MCF 10A (cell line): ENCODE measurements at regions not wholly inside any gene's neighbourhood (a gene's known extent, or its start where the extent isn't known, plus 50 kb on each side); places are given as distances from the start of the nearest gene placed in this dataset.
A peak's percentile ranks its signal among the peaks of the same experiment; 100 is the strongest.

Source experiments
- BruUV-seq: library from RNA; stranded (reverse); fragments of 400-500 nt; replicated peaks from 2 replicates; lab custom pipeline; 2021; lab: Mats Ljungman, UMichigan
- CTCF ChIA-PET: fragments of 300-600 bp; sonication (Branson Sonifier 250); formaldehyde crosslinking; extraction: SDS; loops from one replicate; lab custom pipeline; 2021; ENCODE audit warnings: antibody characterized with exemption, inconsistent platforms; lab: Yijun Ruan, JAX
- POLR2A ChIA-PET: fragments of 300-600, 350-650 bp; sonication (Branson Sonifier 250); formaldehyde crosslinking; extraction: SDS; loops from one replicate; lab custom pipeline; 2020; ENCODE audit warnings: antibody characterized with exemption, inconsistent platforms; lab: Yijun Ruan, JAX
- DNase-seq: peaks from one replicate; pipeline ENCODE4 v3.0.0-alpha.2; 2018; ENCODE audit not compliant: unreplicated experiment
- H3K27ac Mint-ChIP-seq: one replicate; pipeline ENCODE4 v1.8.0; 2022; ENCODE audit warnings: mild to moderate bottlenecking, low read depth, mixed read lengths; ENCODE audit not compliant: unreplicated experiment
- H3K27me3 Mint-ChIP-seq: one replicate; pipeline ENCODE4 v1.8.0; 2022; ENCODE audit warnings: mixed read lengths; ENCODE audit not compliant: insufficient read depth, unreplicated experiment
- H3K36me3 Mint-ChIP-seq: one replicate; pipeline ENCODE4 v1.8.0; 2022; ENCODE audit warnings: mild to moderate bottlenecking, moderate library complexity, mixed read lengths; ENCODE audit not compliant: insufficient read depth, unreplicated experiment
- H3K4me1 Mint-ChIP-seq: one replicate; pipeline ENCODE4 v1.8.0; 2022; ENCODE audit warnings: mixed read lengths; ENCODE audit not compliant: insufficient read depth, unreplicated experiment
- H3K4me3 Mint-ChIP-seq: one replicate; pipeline ENCODE4 v1.8.0; 2022; ENCODE audit warnings: mild to moderate bottlenecking, moderate library complexity, mixed read lengths; ENCODE audit not compliant: unreplicated experiment
- H3K9me3 Mint-ChIP-seq: one replicate; pipeline ENCODE4 v1.8.0; 2022; ENCODE audit warnings: mixed read lengths; ENCODE audit not compliant: unreplicated experiment
- CTCF ChIP-seq: fragments of 200-600 bp; IDR thresholded peaks from one replicate; pipeline ENCODE4 v1.8.0; 2022; ENCODE audit warnings: antibody characterized with exemption, mild to moderate bottlenecking; ENCODE audit not compliant: unreplicated experiment
- intact Hi-C: fragments of 100-400 bp; cut with micrococcal nuclease; formaldehyde crosslinking; loops from 2 replicates; pipeline ENCODE4 v1.14.1; 2022

DNA sequence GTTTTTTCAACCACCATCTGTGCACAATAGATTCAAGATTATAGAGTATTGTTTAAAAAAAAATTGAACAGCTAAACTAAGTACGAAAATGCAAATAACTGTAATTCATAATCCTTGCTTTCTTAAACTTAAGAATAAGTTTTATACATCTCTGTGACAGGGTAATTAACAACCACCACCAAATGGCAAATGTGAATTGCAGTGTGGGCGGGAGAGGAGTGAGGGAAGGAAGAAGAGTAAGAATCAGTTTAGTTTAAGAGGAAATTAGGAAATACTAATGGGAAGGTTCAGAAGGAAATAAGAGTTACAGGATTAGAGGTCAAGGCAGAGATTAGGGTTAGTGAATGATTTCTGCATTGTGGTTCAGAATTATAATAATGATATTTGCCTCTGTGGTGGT lies 430.9 kb downstream of the SPRY1 start:
- Mint-ChIP-seq H3K27ac (no peak overlapping the region), H3K4me1 (peaks cover 45% of the 10 kb centered on the region), H3K9me3 (peaks cover 8% of the 10 kb centered on the region), H3K4me3 (no peak overlapping the region), H3K36me3 (no peaks in the 10 kb centered on the region), H3K27me3 (no peaks in the 10 kb centered on the region)
- intact Hi-C loops = no loop called here
- CTCF ChIA-PET = interaction anchor here (3.0 kb wide), 1 partner anchor 55 kb away, joined by 11 read pairs; no protein-coding TSS in a partner anchor
- no TSS peak for BruUV-seq
- no peak for TF ChIP-seq CTCF
- POLR2A ChIA-PET = no interaction called here
- no peak for DNase-seq

DNA sequence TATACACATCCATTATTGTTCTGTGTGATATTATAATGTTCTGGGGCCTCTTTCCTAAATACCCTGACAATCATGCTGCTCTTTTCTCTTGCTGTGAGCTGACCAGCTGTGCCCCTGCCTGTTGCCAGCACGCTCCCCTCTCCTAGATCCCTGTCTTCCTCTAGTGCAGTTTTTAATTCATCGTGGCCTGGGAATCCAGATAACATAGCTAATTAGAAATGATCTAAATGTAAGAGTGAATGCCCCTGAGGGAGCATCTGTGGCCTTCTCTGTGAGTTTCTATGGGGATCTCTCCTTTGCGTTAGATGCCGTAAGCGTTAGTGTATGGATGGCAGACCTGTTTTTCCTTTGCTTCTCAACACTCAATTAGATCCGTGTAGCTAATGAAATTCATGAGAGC lies 434.3 kb downstream of the SPRY1 start:
- H3K27ac Mint-ChIP-seq = peak overlapping the region; percentile 96
- CTCF ChIA-PET = no interaction called here
- intact Hi-C loops = loop anchor here (5.0 kb wide), 1 partner anchor 281 kb away; no protein-coding TSS in a partner anchor

GRCh38 chr4:123832173-123833026 lies 435.8 kb downstream of the SPRY1 start:
- H3K27me3 Mint-ChIP-seq = no peaks in the 10 kb centered on the region
- no peak for TF ChIP-seq CTCF
- POLR2A ChIA-PET = interaction anchor here (0.6 to 0.7 kb wide), 2 partner anchors 817 to 1787 kb away, joined by 3 read pairs; no protein-coding TSS in a partner anchor
- H3K4me3 Mint-ChIP-seq = peak overlapping the region; percentile 48
- peak; percentile 91 for DNase-seq
- peaks cover 8% of the 10 kb centered on the region for H3K9me3 Mint-ChIP-seq
- peaks cover 37% of the 10 kb centered on the region for H3K4me1 Mint-ChIP-seq
- no TSS peak for BruUV-seq
- intact Hi-C loops = loop anchor here (5.0 kb wide), 1 partner anchor 280 kb away; no protein-coding TSS in a partner anchor
- peak overlapping the region; percentile 96 for H3K27ac Mint-ChIP-seq
- CTCF ChIA-PET = no interaction called here
- peaks cover 6% of the 10 kb centered on the region for H3K36me3 Mint-ChIP-seq

More for the DNA sequence above, 434.3 kb downstream of the SPRY1 start:
- BruUV-seq = no TSS peak
- no peak for TF ChIP-seq CTCF
- H3K9me3 Mint-ChIP-seq = peaks cover 8% of the 10 kb centered on the region
- no peak overlapping the region for H3K4me3 Mint-ChIP-seq
- peaks cover 4% of the 10 kb centered on the region for H3K36me3 Mint-ChIP-seq
- peaks cover 47% of the 10 kb centered on the region for H3K4me1 Mint-ChIP-seq
- no peaks in the 10 kb centered on the region for H3K27me3 Mint-ChIP-seq
- POLR2A ChIA-PET = interaction anchor here (0.6 kb wide), 1 partner anchor 13 kb away, joined by 3 read pairs; no protein-coding TSS in a partner anchor
- DNase-seq = no peak

GRCh38 chr4:123833171-123833643 lies 436.6 kb downstream of the SPRY1 start:
- Mint-ChIP-seq H3K27me3 (no peaks in the 10 kb centered on the region), H3K4me3 (peak overlapping the region; percentile 48), H3K36me3 (peaks cover 6% of the 10 kb centered on the region), H3K9me3 (peaks cover 8% of the 10 kb centered on the region), H3K4me1 (peaks cover 30% of the 10 kb centered on the region), H3K27ac (peak overlapping the region; percentile 96)
- no peak for TF ChIP-seq CTCF
- intact Hi-C loops = loop anchor here (5.0 kb wide), 1 partner anchor 279 kb away; no protein-coding TSS in a partner anchor
- CTCF ChIA-PET = interaction anchor here (0.6 kb wide), 1 partner anchor 23 kb away, joined by 3 read pairs; no protein-coding TSS in a partner anchor
- DNase-seq = no peak
- no TSS peak for BruUV-seq
- POLR2A ChIA-PET = interaction anchor here (0.6 to 0.7 kb wide), 4 partner anchors 34 to 1788 kb away, joined by 3 read pairs; no protein-coding TSS in a partner anchor
